ENCODE measurements at regions not wholly inside any gene's neighbourhood (a gene's known extent, or its start where the extent isn't known, plus 50 kb on each side); places are given as distances from the start of the nearest gene placed in this dataset.

DNA sequence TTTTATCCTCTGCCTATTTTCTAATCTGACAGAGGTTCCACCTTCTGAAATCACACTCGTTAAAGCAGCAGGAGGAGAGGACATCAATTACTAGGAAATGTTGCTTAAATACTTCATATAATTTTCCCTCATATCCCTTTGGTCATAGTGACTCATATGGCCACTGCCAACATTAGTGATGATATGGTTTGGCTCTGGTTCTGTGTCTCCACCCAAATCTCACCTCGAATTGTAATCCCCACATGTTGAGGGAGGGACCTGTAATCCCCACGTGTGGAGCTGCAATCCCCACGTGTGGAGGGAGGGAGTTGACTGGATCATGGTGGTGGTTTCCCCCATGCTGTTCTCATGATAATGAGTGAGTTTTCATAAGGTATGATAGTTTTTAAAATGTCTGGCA, 618.4 kb upstream of the SLITRK5 start:
- ChIA-PET POLR2A (no interaction called here), CTCF (ENCODE audit: unreplicated experiment) (no interaction called here)
- Histone ChIP-seq H3K4me1 (ENCODE audit: insufficient read depth, low read length, poor library complexity, severe bottlenecking) (no peaks in the 10 kb centered on the region), H3K9me3 (ENCODE audit: low read length) (no peaks in the 10 kb centered on the region), H3K27ac (ENCODE audit: low read depth, low read length, poor library complexity, severe bottlenecking) (no peak overlapping the region), H3K4me3 (ENCODE audit: low read depth, low read length, poor library complexity, severe bottlenecking) (no peak overlapping the region), H3K9me2 (ENCODE audit: insufficient read depth, low read length) (no peaks in the 10 kb centered on the region), H3K79me2 (ENCODE audit: insufficient read depth, low read depth, low read length) (no peaks in the 10 kb centered on the region), H2AFZ (ENCODE audit: low read length) (no peak overlapping the region), H4K20me1 (ENCODE audit: insufficient read depth, low read length) (no peaks in the 10 kb centered on the region), H3K36me3 (ENCODE audit: insufficient read depth, low read length) (no peaks in the 10 kb centered on the region), H3K4me2 (ENCODE audit: low read length) (no peak overlapping the region)
- no TSS peak for BruUV-seq (replicated peaks)
- DNase-seq (ENCODE audit: low spot score) = no peak
- intact Hi-C loops (cut with micrococcal nuclease; ENCODE audit: unreplicated experiment) = no loop called here
- TF ChIP-seq, protein P1, sequence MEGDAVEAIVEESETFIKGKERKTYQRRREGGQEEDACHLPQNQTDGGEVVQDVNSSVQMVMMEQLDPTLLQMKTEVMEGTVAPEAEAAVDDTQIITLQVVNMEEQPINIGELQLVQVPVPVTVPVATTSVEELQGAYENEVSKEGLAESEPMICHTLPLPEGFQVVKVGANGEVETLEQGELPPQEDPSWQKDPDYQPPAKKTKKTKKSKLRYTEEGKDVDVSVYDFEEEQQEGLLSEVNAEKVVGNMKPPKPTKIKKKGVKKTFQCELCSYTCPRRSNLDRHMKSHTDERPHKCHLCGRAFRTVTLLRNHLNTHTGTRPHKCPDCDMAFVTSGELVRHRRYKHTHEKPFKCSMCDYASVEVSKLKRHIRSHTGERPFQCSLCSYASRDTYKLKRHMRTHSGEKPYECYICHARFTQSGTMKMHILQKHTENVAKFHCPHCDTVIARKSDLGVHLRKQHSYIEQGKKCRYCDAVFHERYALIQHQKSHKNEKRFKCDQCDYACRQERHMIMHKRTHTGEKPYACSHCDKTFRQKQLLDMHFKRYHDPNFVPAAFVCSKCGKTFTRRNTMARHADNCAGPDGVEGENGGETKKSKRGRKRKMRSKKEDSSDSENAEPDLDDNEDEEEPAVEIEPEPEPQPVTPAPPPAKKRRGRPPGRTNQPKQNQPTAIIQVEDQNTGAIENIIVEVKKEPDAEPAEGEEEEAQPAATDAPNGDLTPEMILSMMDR (conservative IDR thresholded peaks at IDR 0.05; ENCODE audit: low read length) = no peak
- TF ChIP-seq EZH2phosphoT487 (IDR thresholded peaks at IDR 0.05; ENCODE audit: borderline replicate concordance, low read depth, low read length) = no peak

DNA sequence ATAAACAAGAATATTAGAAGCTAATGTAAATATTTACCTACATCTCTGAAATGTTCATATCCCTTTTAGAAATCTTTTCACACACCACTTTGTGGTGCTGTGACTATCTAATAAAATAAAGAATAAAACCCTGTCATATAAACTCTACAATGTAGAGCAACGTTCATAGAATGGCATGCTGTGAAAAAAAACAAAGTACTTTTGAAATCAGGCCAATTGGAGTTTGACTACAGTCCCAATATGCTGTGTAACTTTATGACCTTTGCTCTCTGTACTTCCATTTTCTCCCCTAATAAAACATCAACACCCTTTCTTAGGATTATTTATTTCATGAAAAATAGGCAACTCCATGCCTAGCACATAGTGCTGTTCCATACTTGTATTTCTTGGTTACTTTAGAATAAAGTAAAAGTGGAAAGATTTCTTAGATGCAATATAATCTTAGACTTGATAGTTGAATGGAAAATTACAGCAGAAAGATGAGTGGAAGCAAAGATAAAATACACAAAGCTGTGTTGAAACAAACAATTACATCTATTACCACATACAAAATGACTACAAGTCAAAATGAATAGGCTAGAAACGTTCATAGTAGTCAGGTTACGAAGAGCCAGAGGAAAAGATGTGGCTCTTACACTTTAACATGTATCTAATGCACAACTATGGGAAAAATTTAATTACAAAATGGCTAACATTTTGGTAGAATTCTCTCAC, 613.2 kb upstream of the SLITRK5 start:
- H3K9me2 ChIP-seq (ENCODE audit: insufficient read depth, low read length) = no peaks in the 10 kb centered on the region
- no peak overlapping the region for H3K4me3 ChIP-seq (ENCODE audit: low read depth, low read length, poor library complexity, severe bottlenecking)
- no TSS peak for BruUV-seq (replicated peaks)
- POLR2A ChIA-PET = no interaction called here
- no peak overlapping the region for H2AFZ ChIP-seq (ENCODE audit: low read length)
- DNase-seq (ENCODE audit: low spot score) = no peak
- no peaks in the 10 kb centered on the region for H4K20me1 ChIP-seq (ENCODE audit: insufficient read depth, low read length)
- TF ChIP-seq EZH2phosphoT487 (IDR thresholded peaks at IDR 0.05; ENCODE audit: borderline replicate concordance, low read depth, low read length) = no peak
- TF ChIP-seq, protein P1 (conservative IDR thresholded peaks at IDR 0.05; ENCODE audit: low read length) = no peak
- intact Hi-C loops (cut with micrococcal nuclease; ENCODE audit: unreplicated experiment) = no loop called here
- CTCF ChIA-PET (ENCODE audit: unreplicated experiment) = no interaction called here
- no peaks in the 10 kb centered on the region for H3K4me1 ChIP-seq (ENCODE audit: insufficient read depth, low read length, poor library complexity, severe bottlenecking)
- H3K79me2 ChIP-seq (ENCODE audit: insufficient read depth, low read depth, low read length) = no peaks in the 10 kb centered on the region
- no peak overlapping the region for H3K27ac ChIP-seq (ENCODE audit: low read depth, low read length, poor library complexity, severe bottlenecking)
- H3K36me3 ChIP-seq (ENCODE audit: insufficient read depth, low read length) = no peaks in the 10 kb centered on the region
- no peak overlapping the region for H3K4me2 ChIP-seq (ENCODE audit: low read length)
- H3K9me3 ChIP-seq (ENCODE audit: low read length) = no peaks in the 10 kb centered on the region

DNA sequence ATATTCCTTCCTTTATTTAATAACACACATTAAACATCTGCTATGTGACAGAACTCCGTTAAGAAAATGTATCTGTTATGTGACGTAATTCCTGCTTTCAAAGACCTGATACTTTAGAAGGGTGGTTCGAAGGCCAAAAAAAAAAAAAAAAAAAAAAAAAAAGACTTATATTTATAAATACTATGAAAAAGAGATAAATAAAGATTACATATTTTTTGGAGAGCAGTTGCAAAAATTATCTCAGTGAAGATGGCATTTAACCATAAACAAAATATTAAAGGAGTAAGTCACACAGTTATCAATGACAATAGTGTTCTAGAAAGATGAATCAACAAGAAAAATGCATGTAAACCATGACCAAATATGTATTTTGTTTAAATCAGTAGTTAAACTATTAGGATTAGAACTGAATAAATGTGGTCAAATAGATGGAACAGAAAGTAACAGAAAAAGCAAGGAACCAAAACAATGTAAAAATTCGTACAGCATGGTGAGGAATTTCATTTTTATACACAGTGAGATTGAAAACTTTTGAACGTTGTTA, 612.3 kb upstream of the SLITRK5 start:
- no peak overlapping the region for H3K4me2 ChIP-seq (ENCODE audit: low read length)
- H3K9me3 ChIP-seq (ENCODE audit: low read length) = no peaks in the 10 kb centered on the region
- intact Hi-C loops (cut with micrococcal nuclease; ENCODE audit: unreplicated experiment) = no loop called here
- no peaks in the 10 kb centered on the region for H3K36me3 ChIP-seq (ENCODE audit: insufficient read depth, low read length)
- no peak overlapping the region for H3K27ac ChIP-seq (ENCODE audit: low read depth, low read length, poor library complexity, severe bottlenecking)
- no peaks in the 10 kb centered on the region for H4K20me1 ChIP-seq (ENCODE audit: insufficient read depth, low read length)
- H3K4me3 ChIP-seq (ENCODE audit: low read depth, low read length, poor library complexity, severe bottlenecking) = no peak overlapping the region
- TF ChIP-seq, protein P1 (conservative IDR thresholded peaks at IDR 0.05; ENCODE audit: low read length) = no peak
- TF ChIP-seq EZH2phosphoT487 (IDR thresholded peaks at IDR 0.05; ENCODE audit: borderline replicate concordance, low read depth, low read length) = no peak
- no peaks in the 10 kb centered on the region for H3K9me2 ChIP-seq (ENCODE audit: insufficient read depth, low read length)
- DNase-seq (ENCODE audit: low spot score) = no peak
- H3K79me2 ChIP-seq (ENCODE audit: insufficient read depth, low read depth, low read length) = no peaks in the 10 kb centered on the region
- CTCF ChIA-PET (ENCODE audit: unreplicated experiment) = no interaction called here
- POLR2A ChIA-PET = no interaction called here
- no TSS peak for BruUV-seq (replicated peaks)
- no peaks in the 10 kb centered on the region for H3K4me1 ChIP-seq (ENCODE audit: insufficient read depth, low read length, poor library complexity, severe bottlenecking)
- no peak overlapping the region for H2AFZ ChIP-seq (ENCODE audit: low read length)
